Anterior cingulate cortex (tissue), 58 donors: ENCODE measurements at regions not wholly inside any gene's neighbourhood (a gene's known extent, or its start where the extent isn't known, plus 50 kb on each side); places are given as distances from the start of the nearest gene placed in this dataset.

ENCODE experiments used
- DNase-seq, 58 donors: peaks; one replicate each; lab custom pipeline; 2025; lab: John Stamatoyannopoulos, UW

DNA sequence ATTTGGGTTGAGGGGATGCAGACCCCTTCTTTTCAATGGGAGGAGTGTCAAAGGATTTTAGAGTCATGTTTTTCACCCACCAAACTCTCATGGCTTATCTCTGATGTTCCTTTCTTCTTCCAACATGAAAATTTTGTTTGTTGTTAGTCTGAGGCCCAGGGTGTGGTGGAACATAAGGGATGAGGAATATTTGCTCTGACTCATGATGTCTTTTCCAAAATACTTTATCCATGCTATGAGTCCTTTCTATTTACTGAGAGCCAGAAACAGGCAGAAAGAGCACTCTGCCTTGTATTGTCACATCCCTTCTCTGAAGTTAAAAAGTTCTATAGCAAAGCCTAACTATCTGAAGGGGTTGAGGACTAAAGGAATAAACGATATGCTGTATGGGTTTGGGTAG lies 61.6 kb upstream of the GYPA start:
- no peak for DNase-seq

DNA sequence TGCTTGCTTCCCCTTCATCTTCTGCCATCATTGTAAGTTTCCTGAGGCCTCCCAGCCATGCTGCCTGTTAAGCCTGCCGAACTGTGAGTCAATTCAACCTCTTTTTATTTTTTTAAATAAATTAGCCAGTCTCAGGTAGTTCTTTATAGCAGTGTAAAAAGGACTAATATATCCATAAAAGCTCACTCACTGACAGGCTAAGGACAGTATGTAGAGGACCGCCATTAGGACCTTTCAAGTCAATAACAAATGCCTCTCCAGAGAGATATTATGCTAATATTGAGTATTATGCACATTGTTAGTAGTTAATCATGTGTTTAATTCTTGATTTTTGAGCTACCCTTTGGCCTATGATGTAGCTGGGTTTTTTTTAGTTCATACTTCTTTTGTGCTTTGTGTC lies 62.6 kb upstream of the GYPA start:
- no peak for DNase-seq

GRCh38 chr4:144204431-144204830 lies 63.9 kb upstream of the GYPA start:
- DNase-seq = no peak

DNA sequence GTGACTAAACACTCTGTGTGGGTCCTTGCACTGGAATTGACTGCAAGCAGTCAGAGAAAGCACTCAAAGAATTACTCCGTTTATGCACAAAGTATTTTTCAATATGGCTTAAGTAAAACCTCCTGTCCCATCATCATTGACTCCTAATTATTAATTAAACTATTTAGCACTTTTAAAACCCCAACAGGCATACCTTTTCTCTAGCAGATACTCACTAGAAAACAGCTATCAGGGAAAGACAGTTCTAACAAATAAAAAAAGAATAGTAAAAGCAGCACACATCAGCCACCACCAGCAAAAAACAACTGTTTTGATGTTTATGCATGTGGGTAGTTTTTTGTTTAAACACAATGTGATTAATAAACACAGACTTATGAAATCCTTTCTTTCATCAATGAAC lies 66.2 kb upstream of the GYPA start:
- DNase-seq = no peak

GRCh38 chr4:144208074-144208473 lies 67.6 kb upstream of the GYPA start:
- DNase-seq = no peak

GRCh38 chr4:144209491-144209890 lies 69.0 kb upstream of the GYPA start:
- no peak for DNase-seq

- DNase-seq = no peak
Observed at GRCh38 chr4:144213371-144213770, 72.9 kb upstream of the GYPA start.

DNA sequence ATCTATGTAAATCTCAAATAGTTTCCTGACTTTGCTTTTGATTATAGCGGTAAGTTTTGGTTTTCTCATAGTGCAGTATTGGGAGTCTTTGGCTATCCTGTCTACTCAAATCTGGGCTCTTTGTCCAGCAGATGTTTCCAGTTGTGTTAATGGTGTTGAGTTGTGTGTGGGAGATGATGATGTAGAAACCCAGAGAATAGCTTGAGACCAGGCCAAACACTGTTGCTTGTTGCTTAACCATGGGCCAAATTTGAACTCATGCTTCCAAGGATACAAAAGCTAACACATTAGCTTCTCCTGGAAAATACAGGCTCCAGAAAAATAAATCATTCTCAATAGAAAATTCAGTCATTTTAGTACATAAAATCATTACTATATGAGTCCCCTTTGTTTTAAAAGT lies 82.6 kb upstream of the GYPA start:
- no peak for DNase-seq

- DNase-seq = no peak
Observed at GRCh38 chr4:144223661-144224060, 83.1 kb upstream of the GYPA start.

- no peak for DNase-seq
Observed at GRCh38 chr4:144259285-144259684, 118.8 kb upstream of the GYPA start.

- no peak for DNase-seq
Observed at GRCh38 chr4:144267084-144267483, 126.6 kb upstream of the GYPA start.

GRCh38 chr4:144280688-144281087 lies 140.2 kb upstream of the GYPA start:
- no peak for DNase-seq

- no peak for DNase-seq
Observed at GRCh38 chr4:144283526-144283925, 143.0 kb upstream of the GYPA start.

- no peak for DNase-seq
Observed at GRCh38 chr4:144284026-144284425, 143.5 kb upstream of the GYPA start.

- DNase-seq = no peak
Observed at GRCh38 chr4:144288011-144288903, 147.7 kb upstream of the GYPA start.

DNA sequence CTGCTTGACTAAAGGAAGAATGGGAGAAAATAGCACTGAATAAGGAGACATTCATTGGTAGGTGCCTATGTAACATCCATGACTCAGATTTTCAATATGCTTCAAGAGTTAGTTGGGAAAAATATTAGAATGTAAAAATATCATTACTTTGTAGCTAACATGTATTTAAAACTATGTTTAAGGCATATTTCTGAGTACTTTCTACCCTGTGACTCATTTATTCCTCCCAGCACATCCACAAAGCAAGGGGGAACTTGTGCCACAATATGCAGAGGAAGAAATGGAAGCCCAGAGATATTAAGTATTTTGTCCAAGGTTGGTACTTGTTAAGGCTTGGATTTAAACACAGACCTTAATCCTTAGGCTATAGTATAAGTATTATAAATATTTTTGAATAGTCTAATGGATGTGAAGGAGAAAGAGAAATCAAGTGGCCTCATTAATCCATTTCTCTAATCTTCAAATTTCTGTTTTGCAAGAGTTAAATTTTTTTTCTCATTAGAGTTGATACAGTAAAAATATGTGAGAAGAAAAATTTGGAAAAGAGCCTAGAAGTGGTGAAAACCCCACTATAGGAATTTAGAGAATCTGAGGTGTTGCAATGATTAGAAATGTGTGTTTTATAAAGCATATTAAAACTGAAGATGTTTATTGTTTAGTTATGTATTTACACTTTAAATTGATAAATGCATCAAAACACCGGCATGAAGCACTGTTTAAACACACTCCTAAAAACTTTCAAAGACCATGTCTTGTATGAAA lies 149.3 kb upstream of the GYPA start:
- DNase-seq = no peak

- no peak for DNase-seq
Observed at GRCh38 chr4:144291164-144291563, 150.6 kb upstream of the GYPA start.

- no peak for DNase-seq
Observed at GRCh38 chr4:144294211-144294610, 153.7 kb upstream of the GYPA start.

DNA sequence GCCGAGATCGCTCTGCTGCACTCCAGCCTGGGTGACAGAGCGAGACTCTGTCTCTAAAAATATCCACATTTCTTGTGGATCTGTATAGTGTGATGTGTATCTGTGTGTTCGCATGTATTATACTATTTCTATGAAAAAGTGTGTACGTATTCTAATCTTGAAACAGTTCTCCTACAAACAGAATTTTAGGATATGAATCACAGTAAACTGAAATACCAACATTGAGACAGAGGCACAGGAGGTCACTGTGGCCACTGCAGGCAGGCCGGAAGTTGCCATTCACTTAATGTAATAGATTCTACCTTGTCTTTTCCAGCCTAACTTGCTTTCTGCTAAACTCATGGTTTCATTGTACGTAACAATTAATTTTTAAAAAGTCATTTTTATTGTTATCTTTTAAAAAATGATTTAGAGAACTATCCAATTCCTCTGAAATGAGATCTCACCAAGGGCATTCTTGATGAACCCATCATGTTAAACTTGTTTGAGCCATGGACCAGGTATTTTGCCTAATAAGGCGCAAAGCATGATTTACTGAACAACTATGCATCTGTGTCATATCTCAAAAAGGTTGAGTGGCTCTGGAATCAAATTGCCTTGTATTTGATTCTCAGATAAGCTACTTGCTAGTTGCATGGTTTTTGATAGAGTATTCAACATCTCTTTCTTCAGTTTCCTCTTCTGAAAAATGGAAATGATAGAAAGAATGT lies 154.9 kb upstream of the GYPA start:
- no peak for DNase-seq

DNA sequence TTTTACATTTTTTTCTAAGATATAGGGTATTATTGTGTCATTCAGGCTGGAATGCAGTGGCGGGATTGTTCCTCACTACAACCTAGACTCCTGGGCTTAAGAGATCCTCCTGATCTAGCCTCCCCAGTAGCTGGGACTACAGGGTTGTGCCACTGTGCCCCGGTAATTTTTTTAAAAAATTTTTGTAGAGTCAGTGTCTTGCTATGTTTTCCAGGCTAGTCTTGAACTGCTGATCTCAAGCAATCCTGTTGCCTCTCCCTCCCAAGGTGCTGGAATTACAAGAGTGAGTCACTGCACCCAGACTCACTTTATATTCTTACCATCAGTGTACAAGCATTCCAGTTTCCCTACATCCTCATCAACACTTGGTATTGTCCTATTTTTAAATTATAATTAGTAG lies 156.4 kb upstream of the GYPA start:
- DNase-seq = no peak

DNA sequence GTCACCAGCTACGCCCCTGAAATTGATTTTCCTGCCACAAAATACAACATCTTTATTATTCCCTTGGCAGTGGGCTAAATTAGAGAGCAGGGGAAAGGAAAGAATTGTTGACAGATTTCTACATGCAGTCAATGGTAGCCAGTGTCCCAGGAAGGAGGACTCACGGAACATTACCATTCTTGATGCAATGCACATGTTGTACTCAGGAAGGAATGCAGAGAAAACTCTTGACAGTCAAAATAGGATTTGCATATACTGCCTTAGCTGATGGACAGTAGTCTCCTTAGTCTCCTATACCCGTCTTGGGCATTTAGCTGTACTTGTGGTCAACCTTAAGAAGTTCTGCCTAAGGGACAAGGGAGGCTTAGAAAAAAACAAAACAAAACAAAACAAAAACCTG lies 158.0 kb upstream of the GYPA start:
- DNase-seq = no peak
